ENCODE measurements at regions not wholly inside any gene's neighbourhood (a gene's known extent, or its start where the extent isn't known, plus 50 kb on each side); places are given as distances from the start of the nearest gene placed in this dataset.

DNA sequence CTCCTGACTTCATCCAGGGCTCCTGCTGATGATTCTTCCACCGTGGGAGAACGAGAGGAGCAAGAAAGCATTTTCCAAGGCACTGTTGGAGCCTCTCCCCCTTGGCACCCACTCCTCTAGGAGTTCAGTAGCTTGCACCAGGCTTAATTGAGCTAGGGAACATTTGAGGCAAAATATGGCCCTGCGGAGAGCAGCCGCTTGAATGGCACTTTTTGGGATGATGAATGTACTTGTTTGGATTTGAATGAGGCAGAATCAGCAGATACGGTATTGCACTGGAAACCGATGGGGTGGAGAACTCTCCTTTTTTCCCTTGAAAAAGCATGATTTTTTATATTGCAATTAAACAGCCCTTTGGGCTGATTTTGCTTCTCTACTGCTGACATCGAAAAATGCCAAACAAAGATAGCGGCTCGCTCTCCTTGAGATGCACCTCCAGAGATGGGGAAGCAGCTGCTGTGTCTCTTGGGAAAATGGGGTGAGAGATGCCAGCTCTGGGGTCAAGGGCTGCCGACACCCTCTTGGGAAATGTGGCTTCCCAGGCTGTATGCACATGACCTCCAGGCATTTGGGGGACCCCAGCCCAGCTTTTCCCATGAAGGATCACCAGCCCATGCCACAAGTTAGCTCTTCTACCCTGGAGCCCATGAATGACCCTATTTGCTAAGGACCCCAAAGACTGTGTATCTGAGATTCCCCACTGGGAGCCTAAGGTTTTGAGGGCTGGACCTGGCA lies 55.4 kb upstream of the LRP8 start:
- H3K27me3 ChIP-seq = peaks cover 8% of the 10 kb centered on the region
- no peaks in the 10 kb centered on the region for H3K36me3 ChIP-seq
- no peak overlapping the region for H3K27ac ChIP-seq
- H3K9me3 ChIP-seq = peaks cover 0 to 11% (median 0%) of the 10 kb centered on the region in 3 donors
- H3K4me3 ChIP-seq = no peak overlapping the region
- TF ChIP-seq POLR2A (IDR thresholded peaks at IDR 0.05) (no peak), POLR2AphosphoS5 (IDR thresholded peaks at IDR 0.05) (no peak), EP300 (IDR thresholded peaks at IDR 0.05) (no peak)
- TF ChIP-seq, protein P1, sequence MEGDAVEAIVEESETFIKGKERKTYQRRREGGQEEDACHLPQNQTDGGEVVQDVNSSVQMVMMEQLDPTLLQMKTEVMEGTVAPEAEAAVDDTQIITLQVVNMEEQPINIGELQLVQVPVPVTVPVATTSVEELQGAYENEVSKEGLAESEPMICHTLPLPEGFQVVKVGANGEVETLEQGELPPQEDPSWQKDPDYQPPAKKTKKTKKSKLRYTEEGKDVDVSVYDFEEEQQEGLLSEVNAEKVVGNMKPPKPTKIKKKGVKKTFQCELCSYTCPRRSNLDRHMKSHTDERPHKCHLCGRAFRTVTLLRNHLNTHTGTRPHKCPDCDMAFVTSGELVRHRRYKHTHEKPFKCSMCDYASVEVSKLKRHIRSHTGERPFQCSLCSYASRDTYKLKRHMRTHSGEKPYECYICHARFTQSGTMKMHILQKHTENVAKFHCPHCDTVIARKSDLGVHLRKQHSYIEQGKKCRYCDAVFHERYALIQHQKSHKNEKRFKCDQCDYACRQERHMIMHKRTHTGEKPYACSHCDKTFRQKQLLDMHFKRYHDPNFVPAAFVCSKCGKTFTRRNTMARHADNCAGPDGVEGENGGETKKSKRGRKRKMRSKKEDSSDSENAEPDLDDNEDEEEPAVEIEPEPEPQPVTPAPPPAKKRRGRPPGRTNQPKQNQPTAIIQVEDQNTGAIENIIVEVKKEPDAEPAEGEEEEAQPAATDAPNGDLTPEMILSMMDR (IDR thresholded peaks at IDR 0.05) = no peak
- no peak for ATAC-seq
- 63% methylated on average over 6 of the region's 10 CpGs; no CpG with 5 or more reads in 1 of the 2 donors for WGBS, 2 donors (ENCODE audit: low coverage in 1 of 2)
- no peaks in the 10 kb centered on the region for H3K4me1 ChIP-seq

DNA sequence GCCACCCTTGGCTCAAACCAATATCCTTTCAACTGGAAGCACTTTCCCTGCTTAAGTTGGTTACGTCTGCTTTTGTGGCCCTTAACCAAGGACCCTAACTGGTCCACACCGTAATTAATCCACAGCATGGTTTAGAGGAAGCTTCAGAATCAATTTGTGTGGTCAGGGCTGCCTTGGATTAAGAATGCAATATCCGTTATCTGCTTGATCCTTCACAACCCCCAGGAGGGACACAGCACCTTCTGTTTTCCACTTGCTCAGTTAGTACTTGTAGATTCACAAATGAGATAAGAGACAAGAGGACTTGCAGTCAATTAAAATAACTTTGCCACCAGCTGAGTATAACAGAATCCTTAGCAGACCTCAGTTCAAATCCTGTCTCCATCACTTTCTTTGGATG lies 56.9 kb upstream of the LRP8 start:
- Histone ChIP-seq H3K27me3 (peaks cover 8% of the 10 kb centered on the region), H3K9me3 (peaks cover 0 to 11% (median 0%) of the 10 kb centered on the region in 3 donors), H3K36me3 (no peaks in the 10 kb centered on the region), H3K4me3 (no peak overlapping the region), H3K27ac (no peak overlapping the region), H3K4me1 (no peaks in the 10 kb centered on the region)
- 74 to 83% methylated on average over 1 to 3 of the region's 3 CpGs for WGBS, 2 donors (ENCODE audit: low coverage in 1 of 2)
- TF ChIP-seq, protein P1 (IDR thresholded peaks at IDR 0.05) = no peak
- TF ChIP-seq POLR2AphosphoS5 (IDR thresholded peaks at IDR 0.05) = no peak
- ATAC-seq = no peak

DNA sequence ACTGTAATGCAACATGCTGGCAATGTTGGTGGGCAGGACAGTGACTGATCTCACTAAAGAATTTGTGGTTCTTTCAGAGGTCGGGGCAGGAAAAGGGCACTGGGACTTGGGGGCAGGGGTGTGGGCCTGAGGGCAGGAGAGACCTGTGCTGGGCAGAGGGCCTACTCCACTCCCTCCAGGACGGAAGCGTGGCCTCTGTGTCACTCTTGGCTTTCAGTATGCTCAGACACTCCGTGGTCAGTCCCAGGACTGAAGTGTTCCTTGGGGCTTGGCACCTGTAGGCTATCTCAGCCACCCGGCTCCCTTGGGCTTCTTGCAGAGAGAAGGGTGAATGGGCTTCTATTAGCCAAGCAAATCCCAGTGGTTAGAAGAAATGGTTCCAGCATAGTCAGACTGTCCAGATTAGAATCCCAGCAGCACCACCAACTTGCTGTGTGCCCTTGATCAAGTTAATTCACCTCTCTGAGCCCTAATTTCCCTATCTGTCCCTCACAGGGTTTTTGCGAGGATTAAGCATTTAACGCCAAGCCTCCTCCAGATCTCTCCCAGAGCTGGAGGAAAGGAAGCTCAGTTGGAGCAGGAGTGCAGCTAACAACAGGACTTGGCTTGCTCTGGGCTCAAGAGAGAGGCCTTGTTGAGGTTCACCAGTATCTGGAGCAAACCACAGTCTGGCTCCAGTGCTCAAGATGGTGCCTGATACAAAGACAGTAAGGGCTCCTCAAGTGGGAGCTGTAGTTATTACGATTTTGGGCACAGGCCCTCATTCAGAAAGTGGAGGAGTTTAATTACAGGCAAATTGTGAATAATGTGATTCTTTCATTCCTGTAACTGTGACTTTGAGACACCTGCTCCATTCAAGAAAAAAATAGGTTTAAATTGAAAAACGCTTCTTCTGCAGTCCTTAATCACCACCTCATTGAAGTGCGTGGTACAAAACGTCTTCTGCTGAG lies 57.7 kb upstream of the LRP8 start:
- H3K9me3 ChIP-seq = peaks cover 0 to 11% (median 0%) of the 10 kb centered on the region in 3 donors
- peaks cover 8% of the 10 kb centered on the region for H3K27me3 ChIP-seq
- no peak overlapping the region for H3K4me3 ChIP-seq
- 49 to 53% methylated on average over 5 to 7 of the region's 11 CpGs for WGBS, 2 donors (ENCODE audit: low coverage in 1 of 2)
- TF ChIP-seq, protein P1 (IDR thresholded peaks at IDR 0.05) = no peak
- no peak for TF ChIP-seq POLR2AphosphoS5 (IDR thresholded peaks at IDR 0.05)
- TF ChIP-seq EP300 (IDR thresholded peaks at IDR 0.05) = no peak
- no peak for TF ChIP-seq POLR2A (IDR thresholded peaks at IDR 0.05)
- H3K27ac ChIP-seq = no peak overlapping the region
- H3K4me1 ChIP-seq = no peaks in the 10 kb centered on the region
- H3K36me3 ChIP-seq = no peaks in the 10 kb centered on the region
- no peak for ATAC-seq

DNA sequence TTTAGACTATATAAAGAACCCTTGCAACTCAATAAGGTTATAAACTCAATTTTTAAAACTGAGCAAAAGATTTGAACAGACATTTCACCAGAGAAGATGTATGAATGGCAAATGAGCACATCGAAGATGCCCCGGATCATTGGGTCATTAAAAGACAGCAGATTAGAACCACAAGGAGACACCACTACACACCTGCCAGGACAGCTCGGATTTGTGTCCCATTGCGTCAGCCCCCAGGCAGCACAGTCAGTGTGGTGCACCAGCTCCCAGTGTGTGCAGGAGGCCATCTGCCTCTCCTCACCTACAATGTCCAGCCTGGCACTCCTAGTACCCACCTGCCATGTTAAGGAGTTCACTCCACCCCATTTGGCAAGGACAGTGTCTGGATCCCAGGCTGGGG lies 61.1 kb upstream of the LRP8 start:
- Histone ChIP-seq H3K27me3 (peaks cover 2% of the 10 kb centered on the region), H3K27ac (no peak overlapping the region), H3K4me1 (no peaks in the 10 kb centered on the region), H3K4me3 (no peak overlapping the region), H3K36me3 (no peaks in the 10 kb centered on the region), H3K9me3 (peaks cover 0 to 11% (median 0%) of the 10 kb centered on the region in 3 donors)
- ATAC-seq = no peak
- TF ChIP-seq POLR2A (IDR thresholded peaks at IDR 0.05) (no peak), EP300 (IDR thresholded peaks at IDR 0.05) (no peak), POLR2AphosphoS5 (IDR thresholded peaks at IDR 0.05) (no peak)
- TF ChIP-seq, protein P1 (IDR thresholded peaks at IDR 0.05) = no peak
- 79 to 100% methylated on average over 3 to 4 of the region's 4 CpGs for WGBS, 2 donors (ENCODE audit: low coverage in 1 of 2)
